ENCODE measurements at regions not wholly inside any gene's neighbourhood (a gene's known extent, or its start where the extent isn't known, plus 50 kb on each side); places are given as distances from the start of the nearest gene placed in this dataset.

- no peak for DNase-seq
- Histone ChIP-seq H3K9me3 (ENCODE audit: low read depth) (no peaks in the 10 kb centered on the region), H3K9ac (no peak overlapping the region), H3F3A (ENCODE audit: insufficient read depth) (no peaks in the 10 kb centered on the region), H3K27ac (no peak overlapping the region), H4K20me1 (ENCODE audit: insufficient read depth) (no peaks in the 10 kb centered on the region), H3K4me3 (no peak overlapping the region), H3K4me2 (ENCODE audit: unreplicated experiment) (no peak overlapping the region), H3K36me3 (ENCODE audit: low read depth) (no peaks in the 10 kb centered on the region), H3K79me2 (ENCODE audit: insufficient read depth) (no peaks in the 10 kb centered on the region), H3K4me1 (ENCODE audit: insufficient read depth) (no peaks in the 10 kb centered on the region), H3K9me2 (ENCODE audit: insufficient read depth) (no peaks in the 10 kb centered on the region), H3K27me3 (replicated peaks; ENCODE audit: insufficient read depth) (peaks cover 2% of the 10 kb centered on the region; the same call in 1 of the 2 replicates), H2AFZ (no peak overlapping the region)
- TF ChIP-seq EZH2 (IDR thresholded peaks at IDR 0.05; ENCODE audit: insufficient read depth, poor library complexity, severe bottlenecking) (no peak), EZH2phosphoT487 (IDR thresholded peaks at IDR 0.05; ENCODE audit: insufficient read depth, low read depth) (no peak)
- 50 to 81% methylated on average over 1 of the region's 1 CpG for WGBS, 2 experiments (ENCODE audit: low coverage in 1 of 2, low lambda C conversion rate in 2 of 2, missing lambda C conversion rate in 2 of 2)
- in situ Hi-C loops (cut with MboI): no loop called here
Measured at GRCh38 chr2:53212576-53212975, 555.0 kb upstream of the CHAC2 start.

GRCh38 chr2:53211201-53211774 is 556.3 kb upstream of the CHAC2 start:
- H4K20me1 ChIP-seq (ENCODE audit: insufficient read depth): no peaks in the 10 kb centered on the region
- H2AFZ ChIP-seq: no peak overlapping the region
- H3K79me2 ChIP-seq (ENCODE audit: insufficient read depth): no peaks in the 10 kb centered on the region
- H3F3A ChIP-seq (ENCODE audit: insufficient read depth): no peaks in the 10 kb centered on the region
- TF ChIP-seq EZH2 (IDR thresholded peaks at IDR 0.05; ENCODE audit: insufficient read depth, poor library complexity, severe bottlenecking) (no peak), EZH2phosphoT487 (IDR thresholded peaks at IDR 0.05; ENCODE audit: insufficient read depth, low read depth) (no peak)
- H3K36me3 ChIP-seq (ENCODE audit: low read depth): no peaks in the 10 kb centered on the region
- H3K4me3 ChIP-seq: no peak overlapping the region
- H3K4me1 ChIP-seq (ENCODE audit: insufficient read depth): no peaks in the 10 kb centered on the region
- no peak overlapping the region for H3K27ac ChIP-seq
- peaks cover 9% of the 10 kb centered on the region; the same call in 1 of the 2 replicates for H3K27me3 ChIP-seq (replicated peaks; ENCODE audit: insufficient read depth)
- no peak overlapping the region for H3K9ac ChIP-seq
- no peak overlapping the region for H3K4me2 ChIP-seq (ENCODE audit: unreplicated experiment)
- no peaks in the 10 kb centered on the region for H3K9me2 ChIP-seq (ENCODE audit: insufficient read depth)
- in situ Hi-C loops (cut with MboI): no loop called here
- DNase-seq: no peak
- H3K9me3 ChIP-seq (ENCODE audit: low read depth): no peaks in the 10 kb centered on the region
- 40 to 57% methylated on average over 2 of the region's 2 CpGs for WGBS, 2 experiments (ENCODE audit: low coverage in 1 of 2, low lambda C conversion rate in 2 of 2, missing lambda C conversion rate in 2 of 2)

- Histone ChIP-seq H2AFZ (no peak overlapping the region), H3K4me1 (ENCODE audit: insufficient read depth) (no peaks in the 10 kb centered on the region), H3K27ac (no peak overlapping the region), H3K27me3 (replicated peaks; ENCODE audit: insufficient read depth) (peaks cover 13% of the 10 kb centered on the region; the same call in 1 of the 2 replicates), H3F3A (ENCODE audit: insufficient read depth) (no peaks in the 10 kb centered on the region), H3K4me2 (ENCODE audit: unreplicated experiment) (no peak overlapping the region), H3K79me2 (ENCODE audit: insufficient read depth) (no peaks in the 10 kb centered on the region), H3K9me3 (ENCODE audit: low read depth) (no peaks in the 10 kb centered on the region), H3K9me2 (ENCODE audit: insufficient read depth) (no peaks in the 10 kb centered on the region), H3K9ac (no peak overlapping the region), H3K36me3 (ENCODE audit: low read depth) (no peaks in the 10 kb centered on the region), H3K4me3 (no peak overlapping the region), H4K20me1 (ENCODE audit: insufficient read depth) (no peaks in the 10 kb centered on the region)
- WGBS, 2 experiments (ENCODE audit: low coverage in 1 of 2, low lambda C conversion rate in 2 of 2, missing lambda C conversion rate in 2 of 2): 36 to 38% methylated on average over 3 of the region's 3 CpGs
- DNase-seq: no peak
- in situ Hi-C loops (cut with MboI): no loop called here
- TF ChIP-seq EZH2 (IDR thresholded peaks at IDR 0.05; ENCODE audit: insufficient read depth, poor library complexity, severe bottlenecking) (no peak), EZH2phosphoT487 (IDR thresholded peaks at IDR 0.05; ENCODE audit: insufficient read depth, low read depth) (no peak)
Measured at GRCh38 chr2:53210538-53210937, 557.1 kb upstream of the CHAC2 start.

GRCh38 chr2:53209679-53210458 is 557.7 kb upstream of the CHAC2 start:
- in situ Hi-C loops (cut with MboI): no loop called here
- peaks cover 19% of the 10 kb centered on the region; the same call in 1 of the 2 replicates for H3K27me3 ChIP-seq (replicated peaks; ENCODE audit: insufficient read depth)
- no peaks in the 10 kb centered on the region for H3K79me2 ChIP-seq (ENCODE audit: insufficient read depth)
- no peak overlapping the region for H3K4me3 ChIP-seq
- no peak overlapping the region for H3K27ac ChIP-seq
- no peak for TF ChIP-seq EZH2phosphoT487 (IDR thresholded peaks at IDR 0.05; ENCODE audit: insufficient read depth, low read depth)
- TF ChIP-seq EZH2 (IDR thresholded peaks at IDR 0.05; ENCODE audit: insufficient read depth, poor library complexity, severe bottlenecking): no peak
- 24 to 25% methylated on average over 5 of the region's 5 CpGs for WGBS, 2 experiments (ENCODE audit: low coverage in 1 of 2, low lambda C conversion rate in 2 of 2, missing lambda C conversion rate in 2 of 2)
- H3K9me2 ChIP-seq (ENCODE audit: insufficient read depth): no peaks in the 10 kb centered on the region
- H2AFZ ChIP-seq: no peak overlapping the region
- H4K20me1 ChIP-seq (ENCODE audit: insufficient read depth): no peaks in the 10 kb centered on the region
- no peak for DNase-seq
- no peak overlapping the region for H3K9ac ChIP-seq
- no peaks in the 10 kb centered on the region for H3K36me3 ChIP-seq (ENCODE audit: low read depth)
- no peaks in the 10 kb centered on the region for H3K4me1 ChIP-seq (ENCODE audit: insufficient read depth)
- no peaks in the 10 kb centered on the region for H3F3A ChIP-seq (ENCODE audit: insufficient read depth)
- H3K4me2 ChIP-seq (ENCODE audit: unreplicated experiment): no peak overlapping the region
- no peaks in the 10 kb centered on the region for H3K9me3 ChIP-seq (ENCODE audit: low read depth)

All from GM23248 (cell line).